ENCODE measurements at regions not wholly inside any gene's neighbourhood (a gene's known extent, or its start where the extent isn't known, plus 50 kb on each side); places are given as distances from the start of the nearest gene placed in this dataset.
"Not testable (repeated sequence)": the region's sequence is repeated elsewhere in the genome, so short reads cannot be mapped to it uniquely, and the experiment has no call there.

DNA sequence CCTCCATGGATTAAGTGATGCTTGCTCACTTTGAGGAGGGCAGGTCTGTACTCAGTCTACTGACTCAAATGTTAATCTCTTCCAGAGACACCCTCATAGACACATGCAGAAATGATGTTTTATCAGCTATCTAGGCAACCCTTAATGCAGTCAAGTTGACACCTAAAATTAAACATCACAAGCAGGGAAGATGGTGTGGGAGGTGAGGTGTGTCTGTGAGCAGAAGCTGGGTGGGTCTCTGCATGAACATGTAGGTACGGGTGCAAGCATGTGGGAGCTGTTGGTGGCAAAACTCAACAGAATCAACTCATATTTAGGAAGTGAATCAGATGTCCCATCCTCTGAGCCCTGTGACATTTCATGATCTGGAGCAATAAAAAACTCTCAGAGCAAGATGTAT, 249.2 kb upstream of the SGCG start:
- DNase-seq: no peak

DNA sequence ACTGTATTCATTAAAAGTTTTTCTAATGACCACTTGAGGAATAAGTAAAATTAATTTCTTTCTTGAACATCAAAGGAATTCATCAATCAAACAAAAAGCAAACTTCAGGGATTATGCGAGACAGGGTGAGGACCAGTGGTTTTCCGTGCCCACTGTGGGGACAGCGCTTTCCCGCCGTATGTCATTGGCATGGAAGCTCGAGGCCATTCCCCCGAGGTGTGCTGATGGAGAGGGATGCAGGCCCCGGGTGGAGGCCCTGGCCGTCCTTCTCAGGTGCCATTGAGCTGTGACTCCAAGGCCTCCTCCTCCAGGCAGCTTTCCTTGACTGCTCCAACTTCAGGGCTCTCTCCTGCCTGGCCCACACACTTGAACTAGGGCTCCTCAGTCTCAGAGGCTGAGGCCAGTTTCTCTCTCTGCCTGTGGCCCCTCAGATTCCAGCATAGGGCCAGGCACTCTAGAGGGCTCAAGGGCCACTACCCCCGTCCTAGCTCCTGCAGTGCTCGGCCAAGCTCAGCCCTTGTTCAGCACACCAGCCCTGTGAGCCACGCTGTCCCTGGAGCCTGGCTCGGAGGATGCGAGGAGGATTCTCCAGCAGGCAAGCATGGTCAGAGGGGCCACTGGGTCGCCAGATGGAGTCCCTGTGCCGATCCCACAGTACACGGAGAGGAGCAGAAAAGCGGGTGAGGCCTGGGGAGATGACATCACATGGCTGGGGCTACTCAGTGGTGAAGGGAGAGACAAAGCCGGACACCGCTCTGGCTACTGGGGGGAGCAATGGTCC, 248.0 kb upstream of the SGCG start:
- not testable (repeated sequence) for DNase-seq

DNA sequence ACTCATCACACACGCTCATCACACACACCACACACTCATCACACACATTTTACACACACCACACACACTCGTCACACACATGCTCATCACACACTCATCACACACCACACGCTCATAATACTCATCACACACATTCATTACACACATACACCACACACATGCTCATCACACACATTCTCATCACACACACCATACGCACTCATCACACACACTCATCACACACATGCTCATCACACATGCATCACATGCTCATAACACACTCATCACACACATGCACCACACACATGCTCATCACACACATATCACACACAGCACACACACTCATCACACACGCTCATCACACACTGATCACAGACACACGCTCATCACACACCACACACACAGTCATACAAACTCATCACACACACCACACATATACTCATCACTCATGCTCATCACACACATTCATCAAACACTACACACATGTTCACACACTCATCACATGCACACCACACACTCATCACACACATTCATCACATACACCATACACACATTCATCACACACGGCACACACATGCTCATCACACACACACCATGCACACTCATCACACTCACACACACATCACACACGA, 247.1 kb upstream of the SGCG start:
- DNase-seq: no peak

DNA sequence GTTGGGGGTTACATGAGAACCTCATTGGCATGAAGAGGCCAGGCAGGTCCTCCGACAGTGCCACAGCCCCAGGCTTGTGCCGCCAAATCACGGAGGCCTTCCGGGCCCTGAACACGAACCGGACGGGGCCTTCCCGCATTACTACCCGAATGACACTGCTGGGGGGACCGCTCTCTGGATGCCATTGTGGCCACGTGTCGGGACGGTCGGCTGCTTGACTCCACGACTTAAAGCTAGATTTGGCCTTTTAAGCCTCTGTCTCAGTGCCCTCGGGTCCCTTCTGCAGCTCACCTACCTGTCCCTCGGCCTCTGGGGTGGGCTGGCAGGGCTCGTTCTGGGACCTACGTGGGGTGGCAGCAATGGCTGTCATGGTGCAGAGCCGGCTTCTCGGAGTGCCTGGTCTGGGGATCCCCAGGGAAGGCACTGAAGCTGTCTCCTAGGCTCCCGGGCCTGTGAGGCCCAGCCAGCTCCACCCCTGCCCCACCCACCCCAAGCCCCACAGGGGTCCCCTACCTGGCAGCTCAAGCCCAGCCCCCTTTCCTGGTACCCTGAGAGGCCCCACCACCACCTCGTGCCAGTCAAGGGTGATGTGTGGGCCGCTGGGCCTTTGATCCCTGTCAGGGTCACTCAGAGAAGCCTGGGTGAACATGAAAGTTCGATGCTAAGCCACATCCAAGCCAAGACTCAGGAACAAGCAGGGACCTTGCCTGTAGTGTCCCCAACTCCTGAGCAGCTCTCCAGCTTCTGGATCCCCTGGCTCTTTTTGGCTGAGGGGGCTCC, 245.8 kb upstream of the SGCG start:
- DNase-seq: no peak

DNA sequence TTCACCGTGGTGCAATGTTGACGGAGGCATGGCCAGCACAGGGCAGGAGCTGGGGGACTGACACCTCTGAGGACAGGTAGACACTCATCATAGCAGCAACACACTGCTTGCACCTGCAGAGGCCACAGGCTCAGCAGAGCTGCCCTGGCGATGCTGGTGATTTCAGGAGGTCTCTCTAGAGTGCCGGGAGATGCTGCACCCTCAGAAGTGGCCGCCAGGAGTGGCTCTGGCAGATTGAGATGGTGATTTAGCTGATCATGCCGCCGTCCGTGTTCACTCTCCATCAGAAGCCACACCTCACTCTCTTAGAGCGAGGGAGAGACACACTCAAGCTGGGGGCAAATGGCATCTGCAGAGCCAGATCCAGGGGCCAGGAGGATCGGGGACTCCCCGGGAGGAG, 244.6 kb upstream of the SGCG start:
- DNase-seq: no peak

DNA sequence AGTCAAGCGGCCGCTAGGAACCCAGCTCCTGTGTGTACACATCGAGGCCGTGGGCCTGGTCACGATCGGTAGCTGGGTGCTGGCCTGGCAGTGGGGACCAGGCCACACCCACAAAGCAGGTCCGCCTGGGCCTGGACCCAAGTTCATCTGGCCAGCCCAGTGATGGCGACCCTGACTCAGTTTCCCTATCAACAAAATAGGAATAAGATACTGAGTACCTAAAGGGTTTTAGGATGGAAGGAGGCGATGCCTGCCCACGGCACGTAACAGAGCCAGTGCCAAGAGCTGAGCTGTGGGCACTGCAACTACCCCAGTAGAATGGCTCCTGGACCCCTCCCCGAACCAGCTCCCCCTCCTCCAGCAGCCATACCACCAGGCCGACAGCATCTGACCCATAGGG, 243.5 kb upstream of the SGCG start:
- no peak for DNase-seq

DNA sequence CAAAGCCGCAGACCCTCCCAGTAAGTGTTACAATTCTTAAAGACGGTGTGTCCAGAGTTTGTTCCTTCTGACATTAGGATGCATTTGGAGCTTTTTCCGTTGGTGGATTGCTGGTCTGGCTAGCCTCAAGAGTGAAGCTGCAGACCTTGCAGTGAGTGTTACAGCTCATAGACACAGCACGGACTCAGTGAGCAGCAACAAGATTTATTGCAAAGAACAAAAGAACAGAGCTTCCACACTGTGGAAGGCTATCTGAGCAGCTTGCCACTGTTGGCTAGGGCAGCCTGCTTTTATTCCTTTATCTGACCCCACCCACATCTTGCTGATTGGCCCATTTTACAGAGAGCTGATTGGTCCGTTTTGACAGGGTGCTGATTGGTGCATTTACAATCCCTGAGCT, 242.8 kb upstream of the SGCG start:
- no peak for DNase-seq

DNA sequence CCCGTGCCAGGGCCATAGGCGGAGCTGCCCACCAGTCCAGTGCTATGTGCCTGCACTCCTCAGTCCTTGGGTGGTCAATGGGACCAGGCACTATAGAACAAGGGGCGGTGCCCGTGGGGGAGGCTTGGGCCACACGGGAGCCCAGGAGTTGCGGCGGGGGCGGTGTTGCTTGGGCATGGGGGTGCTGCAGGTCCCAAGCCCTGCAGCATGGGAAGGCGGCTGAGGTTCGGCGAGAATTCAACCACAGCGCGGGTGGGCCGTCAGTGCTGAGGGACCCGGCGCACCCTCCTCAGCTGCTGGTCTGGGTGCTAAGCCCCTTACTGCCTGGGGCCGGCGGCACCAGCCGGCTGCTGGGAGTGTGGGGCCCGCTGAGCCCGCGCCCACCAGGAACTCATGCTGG, 242.2 kb upstream of the SGCG start:
- no peak for DNase-seq

DNA sequence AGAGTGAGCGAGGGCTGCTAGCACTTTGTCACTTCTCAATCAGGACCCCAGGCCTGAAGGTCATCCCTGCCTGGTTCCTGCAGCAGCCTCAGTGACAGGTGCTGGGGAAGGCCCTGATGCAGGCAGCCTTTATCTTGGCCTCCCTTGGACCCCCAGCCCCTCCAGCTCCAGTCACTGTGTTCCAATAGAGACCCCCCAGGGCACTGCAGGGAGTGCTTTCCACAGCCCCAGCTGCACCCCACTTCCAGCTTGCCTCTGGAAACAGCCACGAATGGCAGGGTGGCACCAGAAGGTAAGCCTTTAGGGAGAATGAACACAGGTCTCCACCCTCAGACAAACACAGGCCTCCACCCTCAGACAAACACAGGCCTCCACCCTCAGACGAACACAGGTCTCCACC, 241.6 kb upstream of the SGCG start:
- DNase-seq: no peak

DNA sequence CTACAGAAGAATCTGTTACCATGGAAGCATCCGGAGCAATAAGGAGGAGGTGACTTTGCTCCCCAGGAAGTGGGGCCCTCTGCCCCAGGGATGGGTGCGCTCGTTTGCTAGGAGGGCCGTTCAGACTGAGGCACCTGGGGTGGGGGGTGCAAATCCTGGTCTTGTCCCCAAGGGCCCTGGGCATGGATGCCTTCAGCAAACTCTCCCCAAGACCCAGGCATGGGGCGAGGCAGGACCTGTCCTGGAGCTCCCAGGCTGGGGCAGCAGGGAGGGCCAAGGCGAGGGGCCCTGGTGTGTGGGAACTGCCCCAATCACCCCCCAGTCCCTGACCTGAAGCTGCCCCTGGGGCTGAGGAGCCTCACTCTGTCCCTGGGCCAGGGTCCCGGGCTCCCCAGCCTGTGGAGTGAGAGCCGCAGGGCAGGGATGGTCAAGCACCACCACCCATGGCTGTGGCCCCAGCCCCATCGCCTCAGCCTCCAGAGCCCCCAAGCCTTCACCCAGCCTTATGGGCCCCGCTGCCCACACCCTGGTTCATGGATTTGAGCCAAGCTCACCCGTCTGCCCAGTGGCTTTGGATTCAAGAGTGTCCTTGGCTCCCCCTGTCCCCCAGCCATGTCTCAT, 240.6 kb upstream of the SGCG start:
- no peak for DNase-seq

DNA sequence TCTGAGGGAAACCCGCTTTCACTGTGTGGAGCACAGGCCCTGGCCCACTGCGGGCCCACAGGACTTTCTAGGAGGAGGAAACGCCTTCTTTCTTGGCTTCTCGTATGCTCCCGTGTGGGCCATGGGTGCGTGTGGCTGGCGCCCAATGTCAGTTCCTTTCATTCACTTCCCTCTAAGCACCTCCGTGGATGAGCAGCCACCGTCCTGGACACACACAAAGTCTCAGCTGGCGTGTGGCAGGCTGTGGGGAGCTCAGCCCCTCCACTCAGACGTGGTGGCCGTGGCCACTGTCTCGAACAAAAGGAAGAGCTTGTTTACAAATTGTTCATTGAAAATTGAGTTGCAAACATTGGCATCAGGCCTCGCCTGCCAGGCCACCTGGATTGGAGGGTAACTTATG, 240.0 kb upstream of the SGCG start:
- no peak for DNase-seq

DNA sequence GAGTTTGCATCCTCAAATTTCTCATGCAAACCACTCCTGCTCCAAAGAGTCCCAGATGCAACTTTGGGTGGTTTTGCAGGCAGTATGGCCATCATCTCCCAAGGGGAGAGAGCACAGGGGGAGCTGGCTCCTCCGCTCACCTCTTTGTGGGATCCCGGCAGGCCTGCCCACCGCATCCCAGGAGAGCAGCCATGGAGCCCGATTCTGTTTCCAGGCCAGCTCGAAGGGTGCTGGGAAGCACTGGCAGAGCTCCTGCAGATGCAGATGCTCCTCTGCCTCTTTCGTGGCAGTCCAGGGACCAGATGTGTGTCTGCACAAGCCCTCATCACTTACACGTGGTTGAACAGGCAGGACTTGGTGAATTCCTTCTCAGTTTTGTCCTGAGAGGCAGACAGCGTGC, 239.3 kb upstream of the SGCG start:
- not testable (repeated sequence) for DNase-seq

DNA sequence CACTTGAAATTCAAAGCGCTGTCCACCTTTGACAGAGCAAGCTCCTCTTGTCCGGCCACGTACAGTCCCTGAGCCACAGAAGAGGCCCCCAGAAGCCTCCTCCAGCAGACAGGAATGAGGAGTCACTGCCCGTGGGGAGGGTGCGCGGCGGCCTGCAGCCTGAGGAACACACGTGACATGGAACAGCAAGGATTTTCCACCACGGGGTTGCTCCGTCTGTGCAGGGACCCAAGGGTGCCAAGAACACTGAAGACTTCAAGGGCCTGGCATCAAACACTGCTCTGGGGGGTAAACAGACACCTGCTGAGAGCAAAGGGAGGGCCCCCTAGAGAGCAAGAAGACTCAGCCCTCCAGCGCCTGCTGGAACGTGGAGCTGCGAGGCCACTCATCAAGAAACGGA, 237.9 kb upstream of the SGCG start:
- not testable (repeated sequence) for DNase-seq

DNA sequence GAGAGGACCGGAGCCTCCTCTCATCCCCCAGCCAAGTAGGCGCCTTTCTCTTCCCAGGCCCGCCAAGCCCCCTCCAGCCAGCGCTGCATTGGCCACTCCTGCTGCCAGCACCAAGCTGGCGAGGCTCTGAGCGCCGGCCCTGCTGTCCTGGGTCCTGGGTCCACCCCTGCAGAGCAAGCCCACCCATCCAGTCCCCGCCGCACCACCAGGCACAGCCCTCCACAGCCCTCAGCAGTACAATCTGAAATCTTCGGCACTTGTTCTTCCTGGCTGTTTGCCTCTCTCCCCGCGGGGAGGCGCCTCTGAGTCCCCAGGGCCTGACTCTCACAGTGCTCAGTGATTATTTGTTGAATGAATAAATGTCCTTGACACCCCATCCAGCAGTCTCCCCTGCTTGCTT, 236.4 kb upstream of the SGCG start:
- no peak for DNase-seq

DNA sequence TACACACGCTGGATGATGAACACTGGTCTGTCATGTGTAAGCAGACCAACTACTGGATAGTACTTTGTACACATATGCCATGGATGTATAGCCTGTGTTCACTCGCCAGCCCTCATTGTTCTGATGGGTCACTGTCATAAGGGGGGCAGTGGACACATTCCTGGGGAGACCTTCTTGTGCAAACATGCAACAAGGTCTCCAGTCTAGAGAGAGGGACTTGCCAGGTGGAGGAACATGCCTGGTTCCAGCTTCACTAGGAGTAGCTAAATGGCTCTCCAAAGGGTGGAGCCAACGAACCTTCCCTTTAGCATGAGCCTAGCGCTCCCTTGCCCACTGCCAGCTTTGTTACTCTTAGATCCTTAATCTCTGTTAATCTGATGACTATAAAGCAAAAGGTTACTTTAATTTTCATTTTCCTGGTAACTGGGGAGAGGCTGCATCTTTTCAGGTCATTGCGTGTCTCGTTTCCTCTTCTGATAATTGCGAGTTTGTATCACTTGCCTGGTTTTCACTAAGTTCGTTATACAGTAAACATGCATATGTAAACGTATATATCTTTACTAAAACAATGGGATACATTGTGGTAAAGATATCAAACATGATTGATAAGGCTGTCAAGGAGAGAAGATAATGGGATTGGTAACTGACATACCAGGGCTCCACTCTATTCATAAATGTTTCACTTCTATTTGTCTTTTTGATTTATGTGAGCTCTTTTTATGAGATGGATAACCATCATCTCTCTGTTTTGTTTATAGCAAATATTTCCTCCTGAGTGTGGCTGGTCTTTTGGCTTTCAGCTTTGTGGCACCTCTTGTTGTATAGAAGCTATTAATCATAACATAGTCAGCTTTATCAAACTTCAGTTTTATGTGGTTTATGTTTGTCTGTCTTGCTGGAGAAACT, 235.2 kb upstream of the SGCG start:
- DNase-seq: no peak

DNA sequence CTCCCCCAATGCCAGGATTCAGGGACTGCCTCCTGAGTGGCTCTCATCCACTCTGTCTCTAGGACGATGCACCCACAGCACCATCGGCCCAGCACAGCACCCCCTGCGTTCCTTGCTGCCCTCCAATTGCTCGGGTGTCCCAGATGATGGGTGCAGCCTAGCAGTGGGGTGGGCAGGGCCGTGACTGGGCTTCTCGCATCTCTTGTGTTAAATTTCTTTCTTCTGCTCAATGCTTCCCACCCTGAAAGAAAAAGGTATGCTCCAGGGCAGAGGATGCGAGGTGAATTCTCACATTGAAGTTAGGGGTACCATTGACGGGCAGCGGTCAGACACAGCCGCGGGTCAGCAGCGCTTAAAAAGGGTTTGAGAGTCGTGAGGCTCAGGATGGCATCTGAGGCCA, 232.4 kb upstream of the SGCG start:
- no peak for DNase-seq

DNA sequence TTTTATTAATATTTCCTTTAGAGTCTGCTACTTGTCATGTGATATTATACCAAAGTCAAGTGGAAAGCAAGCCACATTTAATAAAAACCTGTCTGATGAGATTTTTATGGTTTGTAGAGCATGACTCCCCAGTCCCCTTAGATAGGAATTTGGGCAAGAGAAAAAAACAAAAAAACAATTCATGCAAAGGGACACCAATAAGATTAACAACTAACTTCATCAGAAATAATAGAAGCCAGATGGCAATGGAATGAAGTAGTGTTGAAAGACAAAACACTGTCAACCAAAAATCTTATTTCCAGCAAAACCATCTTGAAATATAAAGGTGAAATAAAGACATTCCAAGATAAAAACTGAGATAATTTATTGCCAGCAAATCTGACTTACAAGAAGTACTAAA, 228.8 kb upstream of the SGCG start:
- DNase-seq: not testable (repeated sequence)

DNA sequence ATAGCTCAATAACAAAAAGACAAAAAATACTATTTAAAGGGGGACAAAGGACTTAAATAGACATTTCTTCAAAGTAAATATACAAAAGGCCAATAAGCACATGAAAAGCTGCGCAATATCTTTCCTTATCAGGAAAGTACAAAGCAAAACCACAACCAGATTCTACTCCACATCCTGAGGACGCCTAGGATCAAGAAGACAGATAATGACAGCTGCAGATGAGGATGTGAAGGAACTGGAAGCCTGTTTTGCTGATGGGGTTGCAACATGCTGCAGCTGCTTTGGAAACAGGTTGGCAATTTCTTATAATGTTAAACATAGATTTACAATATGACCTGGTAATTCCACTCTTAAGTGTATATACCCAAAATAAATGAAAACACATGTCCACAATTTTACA, 225.6 kb upstream of the SGCG start:
- not testable (repeated sequence) for DNase-seq

DNA sequence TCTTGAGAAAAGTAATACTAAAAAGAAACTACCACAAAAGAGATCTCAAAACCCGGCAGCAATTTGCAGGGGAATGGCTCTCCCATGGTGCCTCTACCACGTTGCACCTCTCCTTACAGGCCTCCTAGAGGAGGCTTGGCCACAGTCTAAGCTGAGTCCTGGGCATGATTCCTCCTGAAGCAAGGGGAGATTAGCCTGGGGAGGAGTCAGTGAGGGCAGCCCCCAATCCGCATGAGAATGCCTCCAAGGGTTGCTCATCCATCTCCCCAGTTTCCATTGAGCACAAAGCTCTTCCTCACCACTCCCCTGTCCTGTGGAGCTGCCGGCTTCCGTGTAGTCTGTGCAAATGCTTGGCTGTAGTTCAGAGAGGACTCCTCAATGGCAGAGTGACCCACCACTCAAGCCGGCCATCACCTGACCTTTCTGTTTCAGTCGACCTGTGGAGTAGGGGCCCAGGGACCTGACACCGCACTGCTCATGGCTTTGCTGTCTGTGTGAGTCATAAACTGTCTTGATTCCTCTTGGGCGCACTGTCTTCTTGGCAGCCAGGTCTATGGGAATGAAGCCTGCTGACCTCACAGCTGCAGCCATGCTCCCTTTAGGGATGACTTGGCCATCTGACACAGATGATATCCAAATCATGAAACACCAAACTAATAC, 224.2 kb upstream of the SGCG start:
- not testable (repeated sequence) for DNase-seq

DNA sequence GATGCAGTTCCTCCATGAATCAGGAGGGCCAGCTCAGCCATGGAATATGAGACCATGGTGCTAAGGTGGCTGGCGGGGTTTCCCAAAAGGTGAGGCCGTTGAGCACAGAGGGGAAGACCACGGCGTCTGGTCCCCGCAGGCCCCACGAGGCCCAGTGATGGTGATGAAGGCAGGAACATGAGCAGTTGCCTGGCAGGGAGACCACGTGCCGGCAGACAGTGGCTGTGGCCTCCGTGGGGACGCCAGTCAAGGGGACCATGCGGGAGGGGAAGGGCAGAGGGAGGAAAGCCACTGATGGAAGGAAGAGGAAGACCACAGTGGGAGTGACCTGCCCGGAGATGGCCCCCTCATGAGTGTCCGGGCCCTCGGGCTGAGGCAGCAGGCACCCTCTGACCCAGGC, 220.9 kb upstream of the SGCG start:
- not testable (repeated sequence) for DNase-seq

DNA sequence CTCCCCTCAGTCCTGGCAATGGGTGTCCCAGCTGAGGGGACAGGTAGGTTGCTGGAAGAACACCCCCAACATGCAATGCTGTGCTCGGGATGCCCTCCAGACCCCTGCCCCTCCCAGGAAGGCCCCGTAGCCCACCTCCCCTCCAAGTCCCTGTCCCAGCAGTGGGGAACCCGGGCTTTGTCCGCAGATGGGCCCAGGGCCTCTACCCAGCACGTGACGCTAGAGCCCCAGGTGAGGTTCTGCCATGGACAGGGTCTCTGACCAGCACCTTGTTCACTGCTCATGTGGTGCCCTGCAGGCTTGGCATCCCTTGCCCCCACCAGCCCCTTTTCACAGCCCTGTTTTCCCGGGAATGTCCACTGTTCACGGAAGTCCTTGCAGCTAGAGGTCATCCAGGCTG, 220.0 kb upstream of the SGCG start:
- DNase-seq: no peak

DNA sequence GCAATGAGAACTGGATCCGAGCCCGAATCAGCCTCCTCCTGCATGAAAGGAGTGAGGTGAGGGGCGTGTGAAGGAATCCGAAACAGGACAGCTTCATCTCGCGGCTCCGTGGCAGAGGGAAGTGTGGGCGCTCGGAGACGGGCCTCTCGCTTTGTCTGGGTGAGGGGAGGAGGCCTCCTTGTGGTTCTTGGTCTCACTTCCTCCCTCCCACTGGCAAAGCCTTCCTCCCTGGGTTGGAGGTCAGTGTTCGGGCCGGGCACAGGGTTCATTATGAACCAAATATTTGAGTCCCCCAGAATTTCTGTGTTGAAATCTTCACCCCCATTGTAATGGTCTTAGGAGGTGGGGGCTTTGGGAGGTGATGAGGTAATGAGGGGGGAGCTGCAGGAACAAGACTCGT, 219.4 kb upstream of the SGCG start:
- not testable (repeated sequence) for DNase-seq

Measured in effector CD8-positive, alpha-beta T cell (primary cell).